ENCODE measurements at regions not wholly inside any gene's neighbourhood (a gene's known extent, or its start where the extent isn't known, plus 50 kb on each side); places are given as distances from the start of the nearest gene placed in this dataset.

GRCh38 chr4:86542319-86543027 lies 51.6 kb upstream of the PTPN13 start:
- TF ChIP-seq CTCF (conservative IDR thresholded peaks at IDR 0.05 in 1 of 2, IDR thresholded peaks at IDR 0.05 in 1 of 2; ENCODE audit: low read depth in 1 of 2, low read length in 2 of 2), result no peak
- TF ChIP-seq EZH2 (IDR thresholded peaks at IDR 0.05; ENCODE audit: low read length, missing control alignments), result no peak
